Liver (tissue), 8 donors: ENCODE measurements at regions not wholly inside any gene's neighbourhood (a gene's known extent, or its start where the extent isn't known, plus 50 kb on each side); places are given as distances from the start of the nearest gene placed in this dataset.

Experiments
- DNase-seq: peaks from one replicate; pipeline ENCODE4 v3.0.0-alpha.2; 2017; ENCODE audit warnings: low spot score
- H3K27ac ChIP-seq, 2 donors: one replicate each; pipeline ENCODE4 v1.7.0; 2013; ENCODE audit warnings: inconsistent platforms in 2 of 2, low read length in 2 of 2, control low read depth in 1 of 2, low read depth in 1 of 2, mild to moderate bottlenecking in 1 of 2
- H3K27me3 ChIP-seq, 4 donors: one replicate each; pipeline versions ENCODE4 v1.6.1 to v1.7.0; 2013; ENCODE audit warnings: low read length in 3 of 4, inconsistent platforms in 1 of 4, mild to moderate bottlenecking in 1 of 4, moderate library complexity in 1 of 4; ENCODE audit not compliant: control insufficient read depth in 4 of 4, insufficient read depth in 4 of 4
- H3K36me3 ChIP-seq, 4 donors: one replicate each; pipeline versions ENCODE4 v1.6.1 to v1.7.0; 2013; ENCODE audit warnings: low read length in 3 of 4, mild to moderate bottlenecking in 3 of 4, low read depth in 1 of 4, moderate library complexity in 1 of 4; ENCODE audit not compliant: control insufficient read depth in 4 of 4, insufficient read depth in 3 of 4
- H3K4me1 ChIP-seq, 4 donors: one replicate each; pipeline versions ENCODE4 v1.6.1 to v1.7.0; 2013; ENCODE audit warnings: low read length in 3 of 4, mild to moderate bottlenecking in 3 of 4, moderate library complexity in 1 of 4; ENCODE audit not compliant: control insufficient read depth in 4 of 4, insufficient read depth in 4 of 4
- H3K4me3 ChIP-seq, 3 donors: one replicate each; pipeline versions ENCODE4 v1.6.1 to v1.7.0; 2013; ENCODE audit warnings: low read length in 3 of 3, control low read depth in 1 of 3, low read depth in 1 of 3, mild to moderate bottlenecking in 1 of 3
- H3K9ac ChIP-seq, 2 donors: one replicate each; pipeline ENCODE4 v1.7.0; 2013; ENCODE audit warnings: low read length in 2 of 2, mild to moderate bottlenecking in 2 of 2, moderate library complexity in 2 of 2, control low read depth in 1 of 2, low read depth in 1 of 2
- H3K9me3 ChIP-seq, 4 donors: one replicate each; pipeline versions ENCODE4 v1.6.1 to v1.7.0; 2013; ENCODE audit warnings: low read length in 3 of 4; ENCODE audit not compliant: control insufficient read depth in 4 of 4
- EGR1 ChIP-seq, 2 donors: IDR thresholded peaks; 2 replicates each; pipeline ENCODE4 v1.6.1; 2016 to 2018; ENCODE audit warnings: antibody characterized with exemption in 2 of 2, low read depth in 2 of 2
- FOXA1 ChIP-seq: IDR thresholded peaks from 2 replicates; pipeline ENCODE4 v1.6.1; 2016; ENCODE audit warnings: antibody characterized with exemption
- FOXA2 ChIP-seq: IDR thresholded peaks from 2 replicates; pipeline ENCODE4 v1.6.1; 2016; ENCODE audit warnings: antibody characterized with exemption
- GABPA ChIP-seq, 2 donors: IDR thresholded peaks in 1 of 2; conservative IDR thresholded peaks in 1 of 2; 2 replicates each; pipeline ENCODE4 v1.6.1; 2016; ENCODE audit warnings: antibody characterized with exemption in 2 of 2, mild to moderate bottlenecking in 1 of 2, moderate library complexity in 1 of 2
- HNF4A ChIP-seq, 2 donors: conservative IDR thresholded peaks; 2 replicates each; pipeline ENCODE4 v1.6.1; 2016; ENCODE audit warnings: antibody characterized with exemption in 2 of 2, mild to moderate bottlenecking in 2 of 2
- HNF4G ChIP-seq: IDR thresholded peaks from 2 replicates; pipeline ENCODE4 v1.6.1; 2016; ENCODE audit warnings: antibody characterized with exemption
- JUND ChIP-seq, 2 donors: IDR thresholded peaks; 2 replicates each; pipeline ENCODE4 v1.6.1; 2016; ENCODE audit warnings: antibody characterized with exemption in 2 of 2
- NR2F2 ChIP-seq: IDR thresholded peaks from 2 replicates; pipeline ENCODE4 v1.6.1; 2016; ENCODE audit warnings: antibody characterized with exemption
- RAD21 ChIP-seq, 2 donors: IDR thresholded peaks; 2 replicates each; pipeline ENCODE4 v1.6.1; 2016; ENCODE audit warnings: antibody characterized with exemption in 2 of 2, mild to moderate bottlenecking in 2 of 2
- RXRA ChIP-seq, 2 donors: IDR thresholded peaks; 2 replicates each; pipeline ENCODE4 v1.6.1; 2017 to 2018; ENCODE audit warnings: antibody characterized with exemption in 2 of 2, mild to moderate bottlenecking in 1 of 2
- SP1 ChIP-seq: IDR thresholded peaks from 2 replicates; pipeline ENCODE4 v1.6.1; 2018; ENCODE audit warnings: antibody characterized with exemption, mild to moderate bottlenecking
- TAF1 ChIP-seq: conservative IDR thresholded peaks from 2 replicates; pipeline ENCODE4 v1.6.1; 2016; ENCODE audit warnings: antibody characterized with exemption, mild to moderate bottlenecking
- YY1 ChIP-seq: IDR thresholded peaks from 2 replicates; pipeline ENCODE4 v1.6.1; 2016; ENCODE audit warnings: antibody characterized with exemption, mild to moderate bottlenecking
- WGBS: extraction: QIAGEN DNeasy Blood & Tissue Kit; methylation state at CpG from one replicate; pipeline ENCODE4 v1.1.7; 2013; 5-methylcytosine and 5-hydroxymethylcytosine counted together
- TF ChIP-seq, protein P1 (sequence below): IDR thresholded peaks from 2 replicates; pipeline ENCODE4 v1.6.1; 2016; ENCODE audit warnings: antibody characterized with exemption
- TF ChIP-seq, protein P2 (sequence below): IDR thresholded peaks from 2 replicates; pipeline ENCODE4 v1.6.1; 2016; ENCODE audit warnings: antibody characterized with exemption
- TF ChIP-seq, protein P3 (sequence below): IDR thresholded peaks from 2 replicates; pipeline ENCODE4 v1.6.1; 2016; ENCODE audit warnings: antibody characterized with exemption, mild to moderate bottlenecking
- TF ChIP-seq, protein P4 (sequence below): IDR thresholded peaks from 2 replicates; pipeline ENCODE4 v1.6.1; 2016; ENCODE audit warnings: antibody characterized with exemption
- TF ChIP-seq, protein P5 (sequence below): fragments of 150-350 bp; IDR thresholded peaks from 2 replicates; pipeline ENCODE4 v1.5.1; 2017; ENCODE audit warnings: improper control_type of control experiment, low read depth, low read length; ENCODE audit not compliant: missing input control
- donor health status: healthy.
- donor health status: healthy.
- donor health status: healthy.
- donor health status: healthy.
- donor health status: healthy.

DNA sequence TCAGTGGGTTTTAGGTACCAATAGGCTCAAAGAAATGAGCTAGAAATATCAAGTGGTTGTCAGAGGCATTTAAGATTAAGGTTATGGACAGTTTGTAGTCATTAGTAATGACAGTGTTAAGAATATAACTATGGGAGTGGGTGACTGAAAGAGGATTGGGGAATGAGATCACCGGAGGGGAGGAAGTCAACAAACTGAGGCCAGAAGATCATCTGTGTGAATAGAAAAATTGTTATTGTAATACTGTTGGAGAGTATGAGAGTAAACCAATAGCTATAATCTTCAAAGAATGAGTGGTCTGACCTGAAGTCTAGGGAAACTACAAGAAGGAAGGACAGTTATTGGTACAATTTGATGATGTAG, 197.1 kb downstream of the TANC2 start (continued):
- TF ChIP-seq, protein P1, sequence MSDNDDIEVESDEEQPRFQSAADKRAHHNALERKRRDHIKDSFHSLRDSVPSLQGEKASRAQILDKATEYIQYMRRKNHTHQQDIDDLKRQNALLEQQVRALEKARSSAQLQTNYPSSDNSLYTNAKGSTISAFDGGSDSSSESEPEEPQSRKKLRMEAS = no peak
- no peak for TF ChIP-seq RXRA (IDR thresholded peaks at IDR 0.05)

DNA sequence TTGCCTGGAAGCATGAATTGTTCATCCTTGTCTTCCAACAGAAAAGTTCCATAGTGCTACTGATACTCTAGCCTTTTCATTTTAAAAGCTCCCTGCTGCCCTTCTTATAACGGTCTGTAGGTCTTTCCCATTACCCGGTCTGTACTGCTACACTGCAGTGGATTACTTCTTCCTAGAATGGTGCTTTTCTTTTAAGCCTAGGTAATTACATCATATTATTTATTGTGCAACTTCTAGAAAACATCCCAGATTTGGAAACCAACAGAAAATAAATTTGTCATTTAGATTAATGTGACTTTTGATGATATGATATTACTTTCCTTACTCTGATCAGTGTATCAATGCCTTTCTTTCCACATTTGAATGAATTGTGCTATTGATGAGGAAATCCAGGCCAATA, 199.4 kb downstream of the TANC2 start:
- no peak overlapping the region for H3K4me3 ChIP-seq
- no peaks in the 10 kb centered on the region for H3K9me3 ChIP-seq
- no peak for DNase-seq
- H3K27me3 ChIP-seq = no peaks in the 10 kb centered on the region
- no peak overlapping the region for H3K9ac ChIP-seq
- TF ChIP-seq HNF4G = no peak
- TF ChIP-seq YY1 = no peak
- no peak for TF ChIP-seq EGR1 (IDR thresholded peaks at IDR 0.05; ENCODE audit: low read depth in 2 of 2)
- no peak for TF ChIP-seq FOXA2
- TF ChIP-seq JUND (IDR thresholded peaks at IDR 0.05) = no peak
- TF ChIP-seq, protein P2, sequence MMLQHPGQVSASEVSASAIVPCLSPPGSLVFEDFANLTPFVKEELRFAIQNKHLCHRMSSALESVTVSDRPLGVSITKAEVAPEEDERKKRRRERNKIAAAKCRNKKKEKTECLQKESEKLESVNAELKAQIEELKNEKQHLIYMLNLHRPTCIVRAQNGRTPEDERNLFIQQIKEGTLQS = no peak
- TF ChIP-seq, protein P1 = no peak
- TF ChIP-seq TAF1 = no peak
- TF ChIP-seq GABPA (IDR thresholded peaks at IDR 0.05 in 1 of 2, conservative IDR thresholded peaks at IDR 0.05 in 1 of 2) = no peak
- TF ChIP-seq RXRA (IDR thresholded peaks at IDR 0.05) = no peak
- no peak for TF ChIP-seq NR2F2
- TF ChIP-seq FOXA1 = no peak
- TF ChIP-seq, protein P3, sequence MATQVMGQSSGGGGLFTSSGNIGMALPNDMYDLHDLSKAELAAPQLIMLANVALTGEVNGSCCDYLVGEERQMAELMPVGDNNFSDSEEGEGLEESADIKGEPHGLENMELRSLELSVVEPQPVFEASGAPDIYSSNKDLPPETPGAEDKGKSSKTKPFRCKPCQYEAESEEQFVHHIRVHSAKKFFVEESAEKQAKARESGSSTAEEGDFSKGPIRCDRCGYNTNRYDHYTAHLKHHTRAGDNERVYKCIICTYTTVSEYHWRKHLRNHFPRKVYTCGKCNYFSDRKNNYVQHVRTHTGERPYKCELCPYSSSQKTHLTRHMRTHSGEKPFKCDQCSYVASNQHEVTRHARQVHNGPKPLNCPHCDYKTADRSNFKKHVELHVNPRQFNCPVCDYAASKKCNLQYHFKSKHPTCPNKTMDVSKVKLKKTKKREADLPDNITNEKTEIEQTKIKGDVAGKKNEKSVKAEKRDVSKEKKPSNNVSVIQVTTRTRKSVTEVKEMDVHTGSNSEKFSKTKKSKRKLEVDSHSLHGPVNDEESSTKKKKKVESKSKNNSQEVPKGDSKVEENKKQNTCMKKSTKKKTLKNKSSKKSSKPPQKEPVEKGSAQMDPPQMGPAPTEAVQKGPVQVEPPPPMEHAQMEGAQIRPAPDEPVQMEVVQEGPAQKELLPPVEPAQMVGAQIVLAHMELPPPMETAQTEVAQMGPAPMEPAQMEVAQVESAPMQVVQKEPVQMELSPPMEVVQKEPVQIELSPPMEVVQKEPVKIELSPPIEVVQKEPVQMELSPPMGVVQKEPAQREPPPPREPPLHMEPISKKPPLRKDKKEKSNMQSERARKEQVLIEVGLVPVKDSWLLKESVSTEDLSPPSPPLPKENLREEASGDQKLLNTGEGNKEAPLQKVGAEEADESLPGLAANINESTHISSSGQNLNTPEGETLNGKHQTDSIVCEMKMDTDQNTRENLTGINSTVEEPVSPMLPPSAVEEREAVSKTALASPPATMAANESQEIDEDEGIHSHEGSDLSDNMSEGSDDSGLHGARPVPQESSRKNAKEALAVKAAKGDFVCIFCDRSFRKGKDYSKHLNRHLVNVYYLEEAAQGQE = no peak
- TF ChIP-seq, protein P4, sequence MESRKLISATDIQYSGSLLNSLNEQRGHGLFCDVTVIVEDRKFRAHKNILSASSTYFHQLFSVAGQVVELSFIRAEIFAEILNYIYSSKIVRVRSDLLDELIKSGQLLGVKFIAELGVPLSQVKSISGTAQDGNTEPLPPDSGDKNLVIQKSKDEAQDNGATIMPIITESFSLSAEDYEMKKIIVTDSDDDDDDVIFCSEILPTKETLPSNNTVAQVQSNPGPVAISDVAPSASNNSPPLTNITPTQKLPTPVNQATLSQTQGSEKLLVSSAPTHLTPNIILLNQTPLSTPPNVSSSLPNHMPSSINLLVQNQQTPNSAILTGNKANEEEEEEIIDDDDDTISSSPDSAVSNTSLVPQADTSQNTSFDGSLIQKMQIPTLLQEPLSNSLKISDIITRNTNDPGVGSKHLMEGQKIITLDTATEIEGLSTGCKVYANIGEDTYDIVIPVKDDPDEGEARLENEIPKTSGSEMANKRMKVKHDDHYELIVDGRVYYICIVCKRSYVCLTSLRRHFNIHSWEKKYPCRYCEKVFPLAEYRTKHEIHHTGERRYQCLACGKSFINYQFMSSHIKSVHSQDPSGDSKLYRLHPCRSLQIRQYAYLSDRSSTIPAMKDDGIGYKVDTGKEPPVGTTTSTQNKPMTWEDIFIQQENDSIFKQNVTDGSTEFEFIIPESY = no peak
- TF ChIP-seq RAD21 (IDR thresholded peaks at IDR 0.05) = no peak
- TF ChIP-seq HNF4A (conservative IDR thresholded peaks at IDR 0.05) = no peak
- TF ChIP-seq SP1 = no peak
- TF ChIP-seq, protein P5, sequence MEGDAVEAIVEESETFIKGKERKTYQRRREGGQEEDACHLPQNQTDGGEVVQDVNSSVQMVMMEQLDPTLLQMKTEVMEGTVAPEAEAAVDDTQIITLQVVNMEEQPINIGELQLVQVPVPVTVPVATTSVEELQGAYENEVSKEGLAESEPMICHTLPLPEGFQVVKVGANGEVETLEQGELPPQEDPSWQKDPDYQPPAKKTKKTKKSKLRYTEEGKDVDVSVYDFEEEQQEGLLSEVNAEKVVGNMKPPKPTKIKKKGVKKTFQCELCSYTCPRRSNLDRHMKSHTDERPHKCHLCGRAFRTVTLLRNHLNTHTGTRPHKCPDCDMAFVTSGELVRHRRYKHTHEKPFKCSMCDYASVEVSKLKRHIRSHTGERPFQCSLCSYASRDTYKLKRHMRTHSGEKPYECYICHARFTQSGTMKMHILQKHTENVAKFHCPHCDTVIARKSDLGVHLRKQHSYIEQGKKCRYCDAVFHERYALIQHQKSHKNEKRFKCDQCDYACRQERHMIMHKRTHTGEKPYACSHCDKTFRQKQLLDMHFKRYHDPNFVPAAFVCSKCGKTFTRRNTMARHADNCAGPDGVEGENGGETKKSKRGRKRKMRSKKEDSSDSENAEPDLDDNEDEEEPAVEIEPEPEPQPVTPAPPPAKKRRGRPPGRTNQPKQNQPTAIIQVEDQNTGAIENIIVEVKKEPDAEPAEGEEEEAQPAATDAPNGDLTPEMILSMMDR = no peak
- H3K27ac ChIP-seq = no peak overlapping the region
- WGBS = 89% methylated on average over 2 of the region's 2 CpGs
- no peaks in the 10 kb centered on the region for H3K4me1 ChIP-seq
- no peaks in the 10 kb centered on the region for H3K36me3 ChIP-seq
